HFFc6 (cell line): ENCODE measurements at regions not wholly inside any gene's neighbourhood (a gene's known extent, or its start where the extent isn't known, plus 50 kb on each side); places are given as distances from the start of the nearest gene placed in this dataset.
"Not testable (repeated sequence)": the region's sequence is repeated elsewhere in the genome, so short reads cannot be mapped to it uniquely, and the experiment has no call there.

ENCODE experiments used
- DNase-seq: peaks from one replicate; pipeline ENCODE4 v3.0.0-alpha.2; 2018
- H3K27ac Mint-ChIP-seq: 2 replicates; pipeline ENCODE4 v1.8.0; 2020; ENCODE audit warnings: mild to moderate bottlenecking, mixed read lengths
- H3K27me3 Mint-ChIP-seq: 2 replicates; pipeline ENCODE4 v1.8.0; 2021; ENCODE audit warnings: mild to moderate bottlenecking, moderate library complexity, mixed read lengths; ENCODE audit not compliant: insufficient read depth
- H3K36me3 Mint-ChIP-seq: 2 replicates; pipeline ENCODE4 v1.8.0; 2021; ENCODE audit warnings: low read depth, mixed read lengths
- H3K4me1 Mint-ChIP-seq: 2 replicates; pipeline ENCODE4 v1.8.0; 2020; ENCODE audit warnings: low read depth, mixed read lengths
- H3K4me3 Mint-ChIP-seq: 2 replicates; pipeline ENCODE4 v1.8.0; 2020; ENCODE audit warnings: mild to moderate bottlenecking, moderate library complexity, mixed read lengths
- H3K9me3 Mint-ChIP-seq: 2 replicates; pipeline ENCODE4 v1.8.0; 2020; ENCODE audit warnings: mild to moderate bottlenecking, mixed read lengths
- CTCF ChIP-seq: fragments of 200-600 bp; sonication (generic); IDR thresholded peaks from 2 replicates; pipeline ENCODE4 v1.5.0; 2021; ENCODE audit warnings: antibody characterized with exemption, mild to moderate bottlenecking

- Mint-ChIP-seq H3K27ac (no peak overlapping the region), H3K4me1 (no peaks in the 10 kb centered on the region), H3K36me3 (no peaks in the 10 kb centered on the region), H3K9me3 (peaks cover 24% of the 10 kb centered on the region), H3K4me3 (no peak overlapping the region), H3K27me3 (peaks cover 1% of the 10 kb centered on the region; the same call in 1 of the 2 replicates)
- DNase-seq: no peak
- no peak for TF ChIP-seq CTCF
Observed at GRCh38 chr2:17133052-17133671, 385.1 kb downstream of the RAD51AP2 start.

GRCh38 chr2:17130627-17131026 lies 387.6 kb downstream of the RAD51AP2 start:
- not testable (repeated sequence) for H3K27ac Mint-ChIP-seq, H3K36me3 Mint-ChIP-seq, H3K4me1 Mint-ChIP-seq, DNase-seq, H3K27me3 Mint-ChIP-seq, H3K4me3 Mint-ChIP-seq
- peaks cover 19% of the 10 kb centered on the region for H3K9me3 Mint-ChIP-seq

- H3K36me3 Mint-ChIP-seq: no peaks in the 10 kb centered on the region
- no peak for TF ChIP-seq CTCF
- H3K9me3 Mint-ChIP-seq: peaks cover 38% of the 10 kb centered on the region
- H3K4me3 Mint-ChIP-seq: no peak overlapping the region
- no peak overlapping the region for H3K27ac Mint-ChIP-seq
- H3K4me1 Mint-ChIP-seq: no peaks in the 10 kb centered on the region
- no peak for DNase-seq
- H3K27me3 Mint-ChIP-seq: no peaks in the 10 kb centered on the region
Observed at GRCh38 chr2:17125989-17126620, 392.1 kb downstream of the RAD51AP2 start.

- Mint-ChIP-seq H3K27ac (no peak overlapping the region), H3K36me3 (no peaks in the 10 kb centered on the region), H3K9me3 (peaks cover 38% of the 10 kb centered on the region), H3K4me3 (no peak overlapping the region), H3K27me3 (no peaks in the 10 kb centered on the region), H3K4me1 (no peaks in the 10 kb centered on the region)
- no peak for DNase-seq
- TF ChIP-seq CTCF: no peak
Observed at GRCh38 chr2:17124575-17125318, 393.5 kb downstream of the RAD51AP2 start.

GRCh38 chr2:17122887-17123501 lies 395.2 kb downstream of the RAD51AP2 start:
- no peak for TF ChIP-seq CTCF
- no peak overlapping the region for H3K27ac Mint-ChIP-seq
- H3K9me3 Mint-ChIP-seq: peaks cover 39% of the 10 kb centered on the region
- no peak for DNase-seq
- no peaks in the 10 kb centered on the region for H3K36me3 Mint-ChIP-seq
- H3K4me3 Mint-ChIP-seq: no peak overlapping the region
- H3K27me3 Mint-ChIP-seq: no peaks in the 10 kb centered on the region
- H3K4me1 Mint-ChIP-seq: no peaks in the 10 kb centered on the region
